Thoracic aorta (tissue), 2 donors: ENCODE measurements at regions not wholly inside any gene's neighbourhood (a gene's known extent, or its start where the extent isn't known, plus 50 kb on each side); places are given as distances from the start of the nearest gene placed in this dataset.

Source experiments
- ATAC-seq: fragments of 150-250 bp; one replicate; pipeline ENCODE4 v1.8.0; 2017; ENCODE audit warnings: low read depth; ENCODE audit not compliant: insufficient number of reproducible peaks, low FRiP score
- DNase-seq: peaks from one replicate; pipeline ENCODE4 v3.0.0-alpha.2; 2020; ENCODE audit warnings: low spot score
- H3K27ac ChIP-seq, 2 donors: fragments of 200-600 bp; sonication (generic); 1 replicate in 1 of 2; 2 replicates in 1 of 2; pipeline ENCODE4 v1.5.1; 2016; ENCODE audit warnings: mild to moderate bottlenecking in 2 of 2, moderate library complexity in 2 of 2
- H3K27me3 ChIP-seq: fragments of 200-600 bp; sonication (generic); replicated peaks from 2 replicates; pipeline ENCODE4 v1.6.0; 2016; ENCODE audit warnings: mild to moderate bottlenecking; ENCODE audit not compliant: insufficient read depth
- H3K36me3 ChIP-seq: fragments of 200-600 bp; sonication (generic); one replicate; pipeline ENCODE4 v1.5.1; 2016
- H3K4me1 ChIP-seq, 2 donors: fragments of 200-600 bp; sonication (generic); 1 replicate in 1 of 2; 2 replicates in 1 of 2; pipeline versions ENCODE4 v1.5.1 to v1.6.0; 2016; ENCODE audit warnings: low read depth in 2 of 2, mild to moderate bottlenecking in 1 of 2; ENCODE audit not compliant: control insufficient read depth in 1 of 2
- H3K4me3 ChIP-seq: fragments of 200-600 bp; sonication (generic); 2 replicates; pipeline ENCODE4 v1.5.1; 2016; ENCODE audit warnings: mild to moderate bottlenecking
- H3K9me3 ChIP-seq: fragments of 200-600 bp; sonication (generic); 2 replicates; pipeline ENCODE4 v1.5.1; 2016
- TF ChIP-seq, protein P1 (sequence below): fragments of 200-600 bp; sonication (generic); IDR thresholded peaks from one replicate; pipeline ENCODE4 v1.5.1; 2019; ENCODE audit warnings: antibody characterized with exemption

DNA sequence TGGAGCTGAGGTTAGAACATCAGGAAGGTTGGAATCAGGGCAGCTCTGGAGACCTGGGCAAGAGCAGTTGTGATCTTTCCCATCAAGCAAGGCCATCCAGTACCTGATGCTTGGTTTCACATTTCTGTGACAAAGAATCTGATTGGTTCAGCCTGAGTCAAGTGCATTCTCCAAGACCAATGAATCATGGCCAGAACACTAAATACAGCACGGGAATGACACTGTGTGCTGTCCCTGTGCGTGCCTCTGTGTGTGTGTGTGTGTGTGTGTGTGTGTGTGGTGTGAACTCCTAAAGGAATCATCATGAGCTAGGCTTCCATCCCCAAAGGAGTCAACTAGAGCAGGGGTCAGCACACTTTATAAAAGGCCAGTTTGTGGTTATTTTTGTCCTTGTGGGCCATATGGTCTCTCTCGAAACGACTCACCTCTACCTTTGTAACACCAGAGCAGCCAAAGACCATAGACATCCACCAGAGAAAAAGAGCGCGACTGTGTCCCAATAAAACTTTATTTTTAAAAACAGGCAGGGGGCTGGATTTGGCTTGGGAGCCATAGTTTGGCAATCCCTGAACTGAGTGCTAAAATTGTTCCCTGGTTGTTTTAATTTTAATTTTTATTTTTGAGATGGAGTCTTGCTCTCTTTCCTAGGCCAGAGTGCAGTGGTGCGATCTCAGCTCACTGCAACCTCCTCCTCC is 99.7 kb downstream of the INHBB start:
- no peak overlapping the region for H3K27ac ChIP-seq
- H3K4me1 ChIP-seq, result peaks cover 14 to 17% of the 10 kb centered on the region in 2 donors
- DNase-seq (no peak), ATAC-seq (no peak)
- H3K36me3 ChIP-seq, result no peaks in the 10 kb centered on the region
- H3K27me3 ChIP-seq, result no peaks in the 10 kb centered on the region
- no peaks in the 10 kb centered on the region for H3K9me3 ChIP-seq
- TF ChIP-seq, protein P1, sequence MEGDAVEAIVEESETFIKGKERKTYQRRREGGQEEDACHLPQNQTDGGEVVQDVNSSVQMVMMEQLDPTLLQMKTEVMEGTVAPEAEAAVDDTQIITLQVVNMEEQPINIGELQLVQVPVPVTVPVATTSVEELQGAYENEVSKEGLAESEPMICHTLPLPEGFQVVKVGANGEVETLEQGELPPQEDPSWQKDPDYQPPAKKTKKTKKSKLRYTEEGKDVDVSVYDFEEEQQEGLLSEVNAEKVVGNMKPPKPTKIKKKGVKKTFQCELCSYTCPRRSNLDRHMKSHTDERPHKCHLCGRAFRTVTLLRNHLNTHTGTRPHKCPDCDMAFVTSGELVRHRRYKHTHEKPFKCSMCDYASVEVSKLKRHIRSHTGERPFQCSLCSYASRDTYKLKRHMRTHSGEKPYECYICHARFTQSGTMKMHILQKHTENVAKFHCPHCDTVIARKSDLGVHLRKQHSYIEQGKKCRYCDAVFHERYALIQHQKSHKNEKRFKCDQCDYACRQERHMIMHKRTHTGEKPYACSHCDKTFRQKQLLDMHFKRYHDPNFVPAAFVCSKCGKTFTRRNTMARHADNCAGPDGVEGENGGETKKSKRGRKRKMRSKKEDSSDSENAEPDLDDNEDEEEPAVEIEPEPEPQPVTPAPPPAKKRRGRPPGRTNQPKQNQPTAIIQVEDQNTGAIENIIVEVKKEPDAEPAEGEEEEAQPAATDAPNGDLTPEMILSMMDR, result no peak
- H3K4me3 ChIP-seq, result no peak overlapping the region

DNA sequence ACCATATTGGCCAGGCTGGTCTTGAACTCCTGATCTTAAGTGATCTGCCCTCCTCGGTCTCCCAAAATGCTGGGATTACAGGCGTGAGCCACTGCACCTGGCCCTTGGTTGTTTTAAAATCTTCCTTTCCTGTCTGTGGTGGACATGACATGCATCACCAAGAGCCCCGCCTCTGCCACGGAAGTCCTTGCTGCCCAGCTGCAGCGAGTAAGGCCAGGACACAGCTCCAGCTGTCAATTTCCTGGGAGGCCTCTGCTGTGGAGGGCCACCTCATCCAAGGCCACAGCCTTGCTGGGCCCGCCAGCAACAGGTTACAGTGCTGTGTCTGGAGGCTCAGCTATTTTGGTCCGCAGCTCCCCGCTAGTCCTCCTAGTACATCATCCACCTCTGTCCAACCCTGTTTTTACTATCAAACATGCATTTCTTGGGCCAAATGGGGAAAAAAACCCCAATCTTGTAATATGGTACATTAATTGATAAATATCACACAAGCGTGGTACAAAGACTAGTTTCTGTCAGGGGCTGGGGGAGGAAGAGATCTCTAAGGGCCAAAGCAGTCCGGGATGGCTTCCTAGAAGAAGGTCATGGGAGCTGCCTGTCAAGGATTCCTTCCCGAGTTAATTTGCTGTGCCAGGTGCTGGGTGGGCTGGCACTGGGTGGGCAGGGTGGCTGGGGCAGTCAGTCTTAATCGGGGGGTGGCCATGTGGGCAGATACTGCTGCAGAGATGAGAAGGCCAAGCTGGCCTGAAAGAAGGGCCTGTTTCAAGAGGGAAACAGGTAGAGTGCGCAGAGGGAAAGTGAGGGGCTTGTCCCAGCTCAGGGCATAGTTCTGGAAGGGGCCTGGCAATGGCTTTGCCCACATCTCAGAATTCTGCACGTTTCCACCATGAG is 100.5 kb downstream of the INHBB start:
- no peak overlapping the region for H3K27ac ChIP-seq
- no peaks in the 10 kb centered on the region for H3K9me3 ChIP-seq
- no peaks in the 10 kb centered on the region for H3K27me3 ChIP-seq
- peaks cover 14 to 16% of the 10 kb centered on the region in 2 donors for H3K4me1 ChIP-seq
- H3K36me3 ChIP-seq, result no peaks in the 10 kb centered on the region
- no peak for ATAC-seq
- TF ChIP-seq, protein P1, result no peak
- DNase-seq, result no peak
- no peak overlapping the region for H3K4me3 ChIP-seq

DNA sequence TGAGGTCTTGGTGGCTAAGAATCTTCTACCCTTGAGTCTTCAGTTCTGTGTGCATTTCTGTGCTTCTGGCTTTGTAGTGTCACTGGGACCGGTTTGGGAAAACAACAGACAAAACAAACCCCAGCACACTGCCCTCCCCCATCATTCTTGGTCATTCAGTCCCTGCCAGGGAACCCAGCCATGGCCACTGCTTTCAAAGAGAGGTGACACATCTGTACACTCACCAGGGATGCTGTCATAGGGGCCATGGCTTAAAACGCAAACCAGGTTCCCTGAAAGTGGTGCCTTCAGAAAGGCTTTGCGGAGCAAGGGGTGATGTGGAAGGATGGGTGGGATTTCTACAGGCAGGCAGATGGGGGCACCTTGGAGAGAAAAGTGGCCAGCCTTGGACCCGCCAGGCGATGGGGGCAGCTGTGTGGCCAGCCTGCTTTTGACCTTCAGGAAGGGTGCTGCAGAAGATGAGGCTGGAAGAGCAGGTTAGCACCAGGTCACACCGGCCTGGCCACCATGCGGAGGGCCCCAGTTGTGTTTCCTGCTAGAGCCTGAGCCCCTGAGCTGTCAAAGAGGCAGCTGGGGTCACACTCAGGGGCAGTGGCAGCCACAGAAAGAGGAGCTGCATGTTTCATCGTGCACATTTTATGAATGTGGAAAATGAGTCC is 101.3 kb downstream of the INHBB start:
- no peak overlapping the region for H3K27ac ChIP-seq
- ATAC-seq (no peak), DNase-seq (no peak)
- H3K4me1 ChIP-seq, result peaks cover 7 to 9% of the 10 kb centered on the region in 2 donors
- H3K9me3 ChIP-seq, result no peaks in the 10 kb centered on the region
- TF ChIP-seq, protein P1, result no peak
- no peaks in the 10 kb centered on the region for H3K36me3 ChIP-seq
- no peak overlapping the region for H3K4me3 ChIP-seq
- no peaks in the 10 kb centered on the region for H3K27me3 ChIP-seq

DNA sequence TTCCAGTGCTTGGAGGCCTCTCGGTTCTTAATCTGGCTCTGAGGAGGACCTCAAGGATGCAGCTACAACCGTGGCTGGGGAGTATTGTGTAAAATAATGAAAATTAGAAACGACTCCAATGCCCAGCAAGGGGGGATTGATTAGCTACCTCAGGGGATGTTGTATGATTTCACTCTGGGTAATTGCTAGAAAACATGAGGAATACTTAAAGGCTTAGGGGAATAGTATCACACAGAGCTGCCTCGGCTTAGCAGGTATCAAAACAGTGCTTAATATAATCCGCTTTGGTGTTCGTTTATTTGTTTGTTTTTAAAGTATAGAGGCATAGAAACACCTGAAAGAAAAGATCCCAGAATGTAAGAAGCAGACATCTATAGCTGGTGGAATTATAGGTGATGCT is 102.5 kb downstream of the INHBB start:
- H3K4me3 ChIP-seq, result no peak overlapping the region
- no peaks in the 10 kb centered on the region for H3K27me3 ChIP-seq
- TF ChIP-seq, protein P1, result no peak
- no peaks in the 10 kb centered on the region for H3K9me3 ChIP-seq
- H3K27ac ChIP-seq, result no peak overlapping the region
- DNase-seq, result no peak
- ATAC-seq, result no peak
- no peaks in the 10 kb centered on the region for H3K4me1 ChIP-seq
- H3K36me3 ChIP-seq, result no peaks in the 10 kb centered on the region
